ENCODE measurements at regions not wholly inside any gene's neighbourhood (a gene's known extent, or its start where the extent isn't known, plus 50 kb on each side); places are given as distances from the start of the nearest gene placed in this dataset.
"Not testable (repeated sequence)": the region's sequence is repeated elsewhere in the genome, so short reads cannot be mapped to it uniquely, and the experiment has no call there.

- TF ChIP-seq Cebpa-rat (IDR thresholded peaks at IDR 0.05), result no peak
- Histone ChIP-seq H4K20me1 (no peaks in the 10 kb centered on the region), H3K27me3 (no peaks in the 10 kb centered on the region), H3K27ac (no peak overlapping the region), H3K9ac (no peak overlapping the region), H3K4me2 (no peak overlapping the region), H3K36me3 (no peaks in the 10 kb centered on the region), H3K4me1 (no peaks in the 10 kb centered on the region), H3K4me3 (no peak overlapping the region), H3K9me3 (no peaks in the 10 kb centered on the region)
Observed at GRCh38 chr9:101977614-101978210, 239.3 kb upstream of the GRIN3A start.

- H3K4me3 ChIP-seq, result no peak overlapping the region
- no peak for TF ChIP-seq Cebpa-rat (IDR thresholded peaks at IDR 0.05)
Observed at GRCh38 chr9:101970609-101971008, 232.2 kb upstream of the GRIN3A start.

GRCh38 chr9:101968392-101968791 lies 229.9 kb upstream of the GRIN3A start:
- no peak overlapping the region for H3K9ac ChIP-seq
- no peaks in the 10 kb centered on the region for H3K36me3 ChIP-seq
- H3K4me3 ChIP-seq, result no peak overlapping the region
- H3K4me1 ChIP-seq, result no peaks in the 10 kb centered on the region
- H4K20me1 ChIP-seq, result no peaks in the 10 kb centered on the region
- H3K27me3 ChIP-seq, result no peaks in the 10 kb centered on the region
- H3K27ac ChIP-seq, result no peak overlapping the region
- H3K4me2 ChIP-seq, result no peak overlapping the region
- TF ChIP-seq Cebpa-rat (IDR thresholded peaks at IDR 0.05), result no peak
- H3K9me3 ChIP-seq, result no peaks in the 10 kb centered on the region

More at GRCh38 chr9:101970609-101971008, 232.2 kb upstream of the GRIN3A start:
- no peak overlapping the region for H3K4me2 ChIP-seq
- H3K27ac ChIP-seq, result no peak overlapping the region
- H3K4me1 ChIP-seq, result no peaks in the 10 kb centered on the region
- H3K36me3 ChIP-seq, result no peaks in the 10 kb centered on the region
- no peaks in the 10 kb centered on the region for H3K27me3 ChIP-seq
- no peaks in the 10 kb centered on the region for H4K20me1 ChIP-seq
- H3K9me3 ChIP-seq, result no peaks in the 10 kb centered on the region
- H3K9ac ChIP-seq, result no peak overlapping the region

GRCh38 chr9:101966691-101967090 lies 228.2 kb upstream of the GRIN3A start:
- no peak for TF ChIP-seq Cebpa-rat (IDR thresholded peaks at IDR 0.05)
- no peaks in the 10 kb centered on the region for H4K20me1 ChIP-seq
- H3K9ac ChIP-seq, result no peak overlapping the region
- H3K4me2 ChIP-seq, result no peak overlapping the region
- no peaks in the 10 kb centered on the region for H3K36me3 ChIP-seq
- H3K27me3 ChIP-seq, result no peaks in the 10 kb centered on the region
- H3K27ac ChIP-seq, result no peak overlapping the region
- no peak overlapping the region for H3K4me3 ChIP-seq
- H3K9me3 ChIP-seq, result no peaks in the 10 kb centered on the region
- H3K4me1 ChIP-seq, result no peaks in the 10 kb centered on the region

GRCh38 chr9:101957705-101958104 lies 219.3 kb upstream of the GRIN3A start:
- Histone ChIP-seq H3K4me3 (no peak overlapping the region), H3K27me3 (no peaks in the 10 kb centered on the region), H3K9ac (no peak overlapping the region), H3K4me1 (no peaks in the 10 kb centered on the region), H3K9me3 (no peaks in the 10 kb centered on the region), H4K20me1 (no peaks in the 10 kb centered on the region), H3K27ac (no peak overlapping the region), H3K36me3 (no peaks in the 10 kb centered on the region), H3K4me2 (no peak overlapping the region)
- TF ChIP-seq Cebpa-rat (IDR thresholded peaks at IDR 0.05), result no peak

GRCh38 chr9:101951598-101951997 lies 213.2 kb upstream of the GRIN3A start:
- Histone ChIP-seq H3K4me3 (no peak overlapping the region), H4K20me1 (no peaks in the 10 kb centered on the region), H3K27me3 (no peaks in the 10 kb centered on the region), H3K9ac (no peak overlapping the region), H3K36me3 (no peaks in the 10 kb centered on the region), H3K4me2 (no peak overlapping the region), H3K4me1 (no peaks in the 10 kb centered on the region), H3K9me3 (no peaks in the 10 kb centered on the region), H3K27ac (no peak overlapping the region)
- no peak for TF ChIP-seq Cebpa-rat (IDR thresholded peaks at IDR 0.05)

DNA sequence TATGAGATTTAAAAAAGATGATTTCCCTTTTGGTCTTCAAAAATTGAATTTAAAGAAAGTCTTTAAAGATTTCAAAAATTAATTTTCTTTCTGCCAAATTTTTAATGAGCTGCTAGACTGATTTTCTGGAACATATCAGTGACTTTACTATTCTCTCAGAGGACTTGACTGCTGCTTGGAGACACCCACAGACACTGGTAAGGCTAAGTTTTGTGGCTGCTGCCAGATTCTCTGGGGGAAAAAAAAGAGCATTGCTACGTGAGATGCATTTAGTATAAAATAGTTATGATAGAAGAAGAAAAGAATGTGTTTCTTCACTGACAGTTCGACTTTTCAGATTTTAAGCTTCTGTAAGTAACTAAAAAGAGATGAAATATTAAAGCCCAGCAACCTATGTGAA lies 193.3 kb upstream of the GRIN3A start:
- no peak overlapping the region for H3K4me3 ChIP-seq
- H3K4me1 ChIP-seq, result no peaks in the 10 kb centered on the region

DNA sequence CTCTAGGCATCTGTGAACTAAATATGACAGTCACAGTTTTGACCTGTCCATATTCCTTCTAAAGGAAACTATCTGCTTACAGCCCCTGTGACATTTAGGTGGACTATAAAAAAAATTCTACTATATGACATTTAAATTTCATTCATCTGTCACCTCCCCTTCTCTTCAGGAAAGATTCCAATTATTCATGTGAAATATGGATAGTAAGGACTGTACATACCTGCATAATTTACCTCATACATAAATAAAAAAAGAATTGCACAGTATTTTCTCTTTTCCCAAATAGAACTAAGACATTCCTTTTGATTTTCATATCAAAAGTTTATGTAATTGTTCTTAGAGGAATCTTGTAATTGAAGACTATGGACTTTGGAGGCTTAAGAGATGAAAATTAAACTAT lies 192.3 kb upstream of the GRIN3A start:
- Histone ChIP-seq H4K20me1 (no peaks in the 10 kb centered on the region), H3K4me1 (no peaks in the 10 kb centered on the region), H3K4me2 (no peak overlapping the region), H3K4me3 (no peak overlapping the region), H3K9ac (no peak overlapping the region), H3K36me3 (no peaks in the 10 kb centered on the region), H3K9me3 (no peaks in the 10 kb centered on the region), H3K27me3 (no peaks in the 10 kb centered on the region), H3K27ac (no peak overlapping the region)
- TF ChIP-seq Cebpa-rat (IDR thresholded peaks at IDR 0.05), result no peak

More for the DNA sequence above, 193.3 kb upstream of the GRIN3A start:
- H3K9ac ChIP-seq, result no peak overlapping the region
- no peak overlapping the region for H3K4me2 ChIP-seq
- no peak overlapping the region for H3K27ac ChIP-seq
- no peaks in the 10 kb centered on the region for H3K36me3 ChIP-seq
- no peaks in the 10 kb centered on the region for H3K27me3 ChIP-seq
- no peak for TF ChIP-seq Cebpa-rat (IDR thresholded peaks at IDR 0.05)
- H3K9me3 ChIP-seq, result no peaks in the 10 kb centered on the region
- H4K20me1 ChIP-seq, result no peaks in the 10 kb centered on the region

GRCh38 chr9:101925498-101925897 lies 187.1 kb upstream of the GRIN3A start:
- no peak overlapping the region for H3K9ac ChIP-seq
- no peaks in the 10 kb centered on the region for H3K4me1 ChIP-seq
- no peak overlapping the region for H3K4me2 ChIP-seq

GRCh38 chr9:101923451-101923850 lies 185.0 kb upstream of the GRIN3A start:
- no peaks in the 10 kb centered on the region for H3K36me3 ChIP-seq
- H3K4me3 ChIP-seq, result no peak overlapping the region

More at GRCh38 chr9:101925498-101925897, 187.1 kb upstream of the GRIN3A start:
- no peak for TF ChIP-seq Cebpa-rat (IDR thresholded peaks at IDR 0.05)
- no peaks in the 10 kb centered on the region for H4K20me1 ChIP-seq
- H3K27ac ChIP-seq, result no peak overlapping the region
- H3K9me3 ChIP-seq, result no peaks in the 10 kb centered on the region
- no peaks in the 10 kb centered on the region for H3K36me3 ChIP-seq
- H3K27me3 ChIP-seq, result no peaks in the 10 kb centered on the region
- no peak overlapping the region for H3K4me3 ChIP-seq

GRCh38 chr9:101916948-101917347 lies 178.5 kb upstream of the GRIN3A start:
- not testable (repeated sequence) for H3K27me3 ChIP-seq, H3K27ac ChIP-seq, H3K9me3 ChIP-seq, H4K20me1 ChIP-seq, H3K36me3 ChIP-seq, H3K4me1 ChIP-seq, H3K9ac ChIP-seq, H3K4me2 ChIP-seq, H3K4me3 ChIP-seq

More at GRCh38 chr9:101923451-101923850, 185.0 kb upstream of the GRIN3A start:
- Histone ChIP-seq H3K9me3 (no peaks in the 10 kb centered on the region), H3K27me3 (no peaks in the 10 kb centered on the region), H3K9ac (no peak overlapping the region), H3K4me2 (no peak overlapping the region), H3K4me1 (no peaks in the 10 kb centered on the region), H3K27ac (no peak overlapping the region), H4K20me1 (no peaks in the 10 kb centered on the region)
- TF ChIP-seq Cebpa-rat (IDR thresholded peaks at IDR 0.05), result no peak

Measured in BLaER1 (cell line).